Fibroblast of skin of right quadriceps (primary cell): ENCODE measurements at regions not wholly inside any gene's neighbourhood (a gene's known extent, or its start where the extent isn't known, plus 50 kb on each side); places are given as distances from the start of the nearest gene placed in this dataset.
"Not testable (repeated sequence)": the region's sequence is repeated elsewhere in the genome, so short reads cannot be mapped to it uniquely, and the experiment has no call there.

ENCODE experiments used
- DNase-seq: peaks from one replicate; pipeline ENCODE4 v3.0.0-alpha.2; 2013

GRCh38 chr11:109945626-109946321 is 147.4 kb upstream of the ZC3H12C start:
- no peak for DNase-seq

GRCh38 chr11:109946322-109946846 is 146.8 kb upstream of the ZC3H12C start:
- peak; percentile 94 for DNase-seq

GRCh38 chr11:109954534-109954933 is 138.7 kb upstream of the ZC3H12C start:
- DNase-seq = no peak

GRCh38 chr11:109956124-109956793 is 136.9 kb upstream of the ZC3H12C start:
- DNase-seq = no peak

- no peak for DNase-seq
Observed at GRCh38 chr11:109957000-109957399, 136.2 kb upstream of the ZC3H12C start.

- DNase-seq = peak; percentile 21
Observed at GRCh38 chr11:109957601-109958000, 135.6 kb upstream of the ZC3H12C start.

GRCh38 chr11:109958131-109958820 is 134.9 kb upstream of the ZC3H12C start:
- DNase-seq = peak; percentile 11

GRCh38 chr11:109958821-109959166 is 134.4 kb upstream of the ZC3H12C start:
- DNase-seq = no peak

- DNase-seq = peak; percentile 71
Observed at GRCh38 chr11:109960831-109961230, 132.4 kb upstream of the ZC3H12C start.

- no peak for DNase-seq
Observed at GRCh38 chr11:109961261-109961660, 131.9 kb upstream of the ZC3H12C start.

GRCh38 chr11:109963101-109963500 is 130.1 kb upstream of the ZC3H12C start:
- DNase-seq = no peak

GRCh38 chr11:109964487-109964886 is 128.7 kb upstream of the ZC3H12C start:
- DNase-seq = no peak

- DNase-seq = not testable (repeated sequence)
Observed at GRCh38 chr11:109965445-109965844, 127.7 kb upstream of the ZC3H12C start.

GRCh38 chr11:109965926-109966325 is 127.3 kb upstream of the ZC3H12C start:
- DNase-seq = not testable (repeated sequence)

GRCh38 chr11:109967136-109967535 is 126.1 kb upstream of the ZC3H12C start:
- not testable (repeated sequence) for DNase-seq

- no peak for DNase-seq
Observed at GRCh38 chr11:109968299-109968698, 124.9 kb upstream of the ZC3H12C start.

- no peak for DNase-seq
Observed at GRCh38 chr11:109968781-109969180, 124.4 kb upstream of the ZC3H12C start.

- no peak for DNase-seq
Observed at GRCh38 chr11:109970516-109971183, 122.5 kb upstream of the ZC3H12C start.

- DNase-seq = peak; percentile 79
Observed at GRCh38 chr11:109971184-109971523, 122.0 kb upstream of the ZC3H12C start.

GRCh38 chr11:109972181-109972715 is 120.9 kb upstream of the ZC3H12C start:
- DNase-seq = no peak

- DNase-seq = no peak
Observed at GRCh38 chr11:109972939-109973338, 120.3 kb upstream of the ZC3H12C start.

GRCh38 chr11:109973486-109973885 is 119.7 kb upstream of the ZC3H12C start:
- no peak for DNase-seq

- no peak for DNase-seq
Observed at GRCh38 chr11:109974523-109974922, 118.7 kb upstream of the ZC3H12C start.
